Osteoblast (primary cell): ENCODE measurements at regions not wholly inside any gene's neighbourhood (a gene's known extent, or its start where the extent isn't known, plus 50 kb on each side); places are given as distances from the start of the nearest gene placed in this dataset.
A peak's percentile ranks its signal among the peaks of the same experiment; 100 is the strongest.

ENCODE experiments used
- DNase-seq: peaks from one replicate; pipeline ENCODE4 v3.0.0; 2011; ENCODE audit warnings: low spot score, mixed read lengths; ENCODE audit not compliant: insufficient read length; ENCODE audit errors: missing footprints
- H2AFZ ChIP-seq: 2 replicates; pipeline ENCODE4 v1.6.0; 2011; ENCODE audit warnings: mild to moderate bottlenecking, low read length
- H3K27ac ChIP-seq: 2 replicates; pipeline ENCODE4 v1.5.1; 2011; ENCODE audit warnings: mild to moderate bottlenecking, low read depth, low read length, moderate library complexity
- H3K27me3 ChIP-seq: 2 replicates; pipeline ENCODE4 v1.6.0; 2012; ENCODE audit warnings: mild to moderate bottlenecking, control low read depth, inconsistent platforms, low read length, moderate library complexity; ENCODE audit not compliant: insufficient read depth
- H3K36me3 ChIP-seq: 2 replicates; pipeline ENCODE4 v1.5.1; 2011; ENCODE audit warnings: mild to moderate bottlenecking, low read length, control low read depth, moderate library complexity; ENCODE audit not compliant: insufficient read depth
- H3K4me1 ChIP-seq: 2 replicates; pipeline ENCODE4 v1.5.1; 2011; ENCODE audit warnings: mild to moderate bottlenecking, low read length, control low read depth, moderate library complexity; ENCODE audit not compliant: insufficient read depth
- H3K4me2 ChIP-seq: 2 replicates; pipeline ENCODE4 v1.6.0; 2011; ENCODE audit warnings: mild to moderate bottlenecking, low read length; ENCODE audit not compliant: insufficient read depth
- H3K4me3 ChIP-seq: fragments of 200-600 bp; sonication (generic); 3 replicates; pipeline ENCODE4 v1.5.1; 2012; ENCODE audit warnings: mild to moderate bottlenecking, low read length, inconsistent platforms; ENCODE audit not compliant: insufficient read depth
- H3K79me2 ChIP-seq: 2 replicates; pipeline ENCODE4 v1.6.0; 2012; ENCODE audit warnings: mild to moderate bottlenecking, low read length, control low read depth, inconsistent platforms; ENCODE audit not compliant: insufficient read depth
- H3K9me3 ChIP-seq: 2 replicates; pipeline ENCODE4 v1.5.1; 2011; ENCODE audit warnings: low read depth, low read length, control low read depth
- H4K20me1 ChIP-seq: 2 replicates; pipeline ENCODE4 v1.6.0; 2012; ENCODE audit warnings: mild to moderate bottlenecking, low read length, control low read depth; ENCODE audit not compliant: insufficient read depth
- TF ChIP-seq, protein P1 (sequence below): IDR thresholded peaks from 2 replicates; pipeline ENCODE4 v1.5.1; 2011; ENCODE audit warnings: mild to moderate bottlenecking, low read depth, low read length, moderate library complexity; ENCODE audit errors: extremely low read depth

DNA sequence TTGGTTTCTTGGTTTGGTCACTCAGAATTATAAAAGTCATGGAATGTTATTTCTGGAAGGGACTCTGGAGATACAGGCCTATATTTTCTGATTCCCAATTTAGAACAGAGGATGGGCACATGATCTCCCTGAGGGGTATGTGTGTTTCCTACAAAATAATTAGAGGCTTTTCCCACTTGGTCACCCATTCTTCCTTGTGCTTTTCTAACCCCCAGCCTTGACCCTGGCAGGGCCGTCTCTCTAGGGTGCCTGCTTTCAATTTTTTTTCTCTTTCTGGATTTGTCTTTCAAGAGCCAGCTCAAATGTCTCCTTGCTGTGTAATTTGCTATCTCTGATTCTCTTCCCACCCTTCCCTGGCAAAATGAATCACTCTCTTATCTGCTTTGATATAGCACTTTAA lies 131.9 kb downstream of the HLX start:
- DNase-seq: no peak
- Histone ChIP-seq H2AFZ (peak overlapping the region; percentile 53), H3K4me1 (peaks cover 12% of the 10 kb centered on the region), H4K20me1 (no peaks in the 10 kb centered on the region), H3K27me3 (no peaks in the 10 kb centered on the region), H3K79me2 (no peaks in the 10 kb centered on the region), H3K4me3 (no peak overlapping the region), H3K4me2 (no peak overlapping the region), H3K9me3 (no peaks in the 10 kb centered on the region), H3K27ac (no peak overlapping the region), H3K36me3 (no peaks in the 10 kb centered on the region)
- TF ChIP-seq, protein P1, sequence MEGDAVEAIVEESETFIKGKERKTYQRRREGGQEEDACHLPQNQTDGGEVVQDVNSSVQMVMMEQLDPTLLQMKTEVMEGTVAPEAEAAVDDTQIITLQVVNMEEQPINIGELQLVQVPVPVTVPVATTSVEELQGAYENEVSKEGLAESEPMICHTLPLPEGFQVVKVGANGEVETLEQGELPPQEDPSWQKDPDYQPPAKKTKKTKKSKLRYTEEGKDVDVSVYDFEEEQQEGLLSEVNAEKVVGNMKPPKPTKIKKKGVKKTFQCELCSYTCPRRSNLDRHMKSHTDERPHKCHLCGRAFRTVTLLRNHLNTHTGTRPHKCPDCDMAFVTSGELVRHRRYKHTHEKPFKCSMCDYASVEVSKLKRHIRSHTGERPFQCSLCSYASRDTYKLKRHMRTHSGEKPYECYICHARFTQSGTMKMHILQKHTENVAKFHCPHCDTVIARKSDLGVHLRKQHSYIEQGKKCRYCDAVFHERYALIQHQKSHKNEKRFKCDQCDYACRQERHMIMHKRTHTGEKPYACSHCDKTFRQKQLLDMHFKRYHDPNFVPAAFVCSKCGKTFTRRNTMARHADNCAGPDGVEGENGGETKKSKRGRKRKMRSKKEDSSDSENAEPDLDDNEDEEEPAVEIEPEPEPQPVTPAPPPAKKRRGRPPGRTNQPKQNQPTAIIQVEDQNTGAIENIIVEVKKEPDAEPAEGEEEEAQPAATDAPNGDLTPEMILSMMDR: no peak

DNA sequence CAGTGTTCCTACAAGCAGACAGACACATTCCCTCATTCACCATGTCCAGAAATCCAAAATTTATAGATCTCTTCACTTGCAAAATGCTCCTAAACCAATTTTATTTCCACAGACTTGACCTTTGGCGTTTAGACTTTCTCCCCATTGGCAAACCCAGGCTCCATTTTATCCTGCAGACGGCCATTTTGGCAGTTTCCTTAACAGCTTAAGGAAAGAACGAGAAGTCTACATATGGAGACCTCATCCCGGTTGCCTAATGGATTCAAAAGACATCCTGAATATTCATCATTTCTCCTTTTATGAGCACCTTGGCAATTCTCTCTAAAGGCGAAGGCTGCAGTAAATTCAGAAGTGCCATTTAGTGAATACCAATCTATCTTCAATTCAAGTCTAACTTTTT lies 132.9 kb downstream of the HLX start:
- H3K4me3 ChIP-seq: no peak overlapping the region
- no peaks in the 10 kb centered on the region for H4K20me1 ChIP-seq
- no peaks in the 10 kb centered on the region for H3K36me3 ChIP-seq
- peaks cover 12% of the 10 kb centered on the region for H3K4me1 ChIP-seq
- no peak overlapping the region for H3K4me2 ChIP-seq
- H3K27ac ChIP-seq: no peak overlapping the region
- no peak overlapping the region for H2AFZ ChIP-seq
- no peaks in the 10 kb centered on the region for H3K79me2 ChIP-seq
- H3K27me3 ChIP-seq: no peaks in the 10 kb centered on the region
- TF ChIP-seq, protein P1: no peak
- no peaks in the 10 kb centered on the region for H3K9me3 ChIP-seq
- no peak for DNase-seq

DNA sequence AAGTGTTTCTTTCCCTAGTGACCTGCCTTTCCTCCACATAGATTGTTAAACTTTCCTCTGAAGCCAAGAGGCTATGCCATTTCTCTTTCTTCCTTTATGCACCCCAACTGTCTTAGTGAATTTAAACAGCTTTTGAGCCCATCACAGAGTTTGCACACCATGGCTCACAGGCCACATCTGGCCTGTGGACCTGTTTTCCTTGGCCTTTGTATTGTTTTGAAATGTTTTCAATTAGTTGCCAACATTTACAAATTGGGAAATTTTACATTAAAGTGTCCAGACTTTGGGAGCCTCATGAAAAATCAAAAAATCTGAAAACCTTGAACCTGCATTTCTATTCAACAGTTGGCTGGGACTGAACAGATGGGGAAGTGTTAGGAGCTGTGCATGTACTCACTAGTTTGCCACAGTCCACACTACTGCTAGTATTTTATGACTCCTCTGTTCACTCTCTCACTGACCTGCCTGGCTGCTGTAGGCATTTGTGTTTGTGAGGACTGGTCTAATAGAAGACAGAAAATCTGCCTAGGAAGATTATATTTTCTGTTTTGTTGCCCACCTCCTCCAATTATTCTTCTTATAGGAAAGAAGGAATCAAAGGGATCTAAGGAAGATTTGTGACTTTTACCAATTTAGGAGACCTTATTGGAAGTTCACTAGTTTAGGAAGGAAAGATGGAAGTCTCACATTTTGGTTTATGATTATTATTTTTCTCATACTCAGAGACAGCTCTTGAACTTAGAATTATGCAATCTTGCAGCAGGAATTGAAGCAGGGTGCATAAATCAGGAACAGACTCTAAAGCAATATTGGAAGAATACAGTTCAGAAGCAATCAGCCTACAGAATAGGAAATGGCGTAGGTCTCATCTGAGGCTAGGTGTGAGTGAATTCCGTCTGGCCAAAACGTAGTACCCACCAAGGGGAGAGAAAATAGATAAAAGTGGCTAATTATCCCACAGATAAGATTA lies 134.7 kb downstream of the HLX start:
- Histone ChIP-seq H3K36me3 (no peaks in the 10 kb centered on the region), H2AFZ (no peak overlapping the region), H3K9me3 (no peaks in the 10 kb centered on the region), H4K20me1 (no peaks in the 10 kb centered on the region), H3K27ac (no peak overlapping the region), H3K4me3 (no peak overlapping the region), H3K4me1 (peaks cover 12% of the 10 kb centered on the region), H3K4me2 (no peak overlapping the region), H3K79me2 (no peaks in the 10 kb centered on the region), H3K27me3 (no peaks in the 10 kb centered on the region)
- TF ChIP-seq, protein P1: no peak
- no peak for DNase-seq

DNA sequence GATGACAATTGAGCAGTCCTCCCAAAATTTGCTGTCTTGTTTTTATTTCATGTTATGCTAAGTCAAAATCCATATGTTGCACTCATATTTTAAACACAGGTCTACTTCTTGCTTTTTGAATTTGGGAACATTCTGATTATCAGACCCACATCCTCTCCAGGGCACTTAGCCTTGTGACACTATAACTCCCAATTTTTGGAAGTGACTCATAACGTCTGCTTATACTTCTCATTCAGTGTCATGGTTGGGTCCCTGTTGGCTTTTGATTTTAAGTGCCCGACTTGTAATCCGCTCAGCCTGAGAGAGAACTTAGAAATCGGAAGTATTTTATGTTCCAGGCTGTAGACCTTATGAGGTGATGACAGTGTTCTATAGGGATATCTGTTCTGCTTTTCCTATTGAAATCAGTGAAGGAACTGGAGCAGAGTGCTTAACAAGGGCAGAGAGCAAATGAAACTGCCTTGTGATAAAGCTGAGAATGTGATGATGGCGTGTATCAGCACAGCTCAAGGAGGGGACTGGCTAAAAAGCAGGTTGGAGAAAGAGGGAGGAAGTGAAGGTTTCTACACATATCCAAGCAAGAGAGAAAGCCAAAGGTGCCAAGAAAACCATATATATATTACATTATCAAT lies 136.0 kb downstream of the HLX start:
- Histone ChIP-seq H3K79me2 (no peaks in the 10 kb centered on the region), H3K27me3 (no peaks in the 10 kb centered on the region), H3K4me2 (no peak overlapping the region), H2AFZ (no peak overlapping the region), H3K36me3 (no peaks in the 10 kb centered on the region), H3K4me3 (no peak overlapping the region), H3K9me3 (no peaks in the 10 kb centered on the region), H4K20me1 (no peaks in the 10 kb centered on the region), H3K4me1 (peaks cover 12% of the 10 kb centered on the region), H3K27ac (no peak overlapping the region)
- TF ChIP-seq, protein P1: no peak
- DNase-seq: no peak
